ENCODE measurements at regions not wholly inside any gene's neighbourhood (a gene's known extent, or its start where the extent isn't known, plus 50 kb on each side); places are given as distances from the start of the nearest gene placed in this dataset.

DNA sequence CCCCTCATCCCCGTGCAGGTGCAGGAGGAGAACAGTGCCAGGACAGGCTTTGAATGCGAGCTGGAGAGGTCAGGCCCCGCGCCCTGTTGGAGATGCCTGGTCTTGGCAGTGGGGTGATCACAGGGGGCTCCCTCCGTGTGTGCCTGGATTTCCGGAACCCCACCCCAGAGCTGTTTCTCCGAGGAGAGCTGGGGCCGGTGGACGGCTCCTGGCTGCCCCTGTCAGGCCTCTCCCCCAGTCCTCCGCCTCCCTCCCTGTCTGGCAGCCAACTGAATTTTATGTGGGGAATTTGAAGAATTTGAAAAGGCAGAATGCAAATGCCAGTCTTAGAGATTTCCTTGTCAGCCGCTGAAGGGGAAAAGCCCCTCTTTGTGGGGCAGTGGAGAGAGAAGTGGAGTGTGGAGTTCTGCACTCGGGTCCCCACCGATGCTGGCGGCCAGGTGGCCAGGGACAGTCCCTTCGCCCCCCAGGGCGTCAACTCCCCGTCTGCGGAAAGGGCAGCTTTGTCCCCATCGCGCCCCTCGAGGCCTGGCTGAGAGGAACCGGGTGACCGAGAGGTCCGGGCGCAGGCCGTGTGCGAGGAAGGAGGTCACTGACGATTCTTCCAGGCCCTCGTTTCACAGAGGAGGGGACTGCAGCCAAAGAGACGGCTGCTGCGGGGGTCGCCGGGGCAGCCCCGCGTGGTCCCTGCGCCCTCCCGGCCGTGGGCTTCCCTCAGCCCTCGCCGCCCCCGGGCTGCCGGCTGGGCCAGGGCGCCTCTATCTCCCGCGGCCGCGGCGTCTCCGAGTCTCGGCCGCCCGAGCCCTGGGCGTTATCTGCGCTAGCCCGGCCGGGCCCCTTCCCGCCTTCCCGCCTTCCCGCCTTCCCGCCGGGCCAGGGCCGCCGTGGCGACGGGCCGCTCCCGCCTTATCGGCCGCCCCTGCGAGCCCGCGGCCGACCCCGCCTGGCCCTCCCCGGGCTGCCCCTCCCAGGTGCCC lies 56.0 kb upstream of the LCTL start:
- TF ChIP-seq CTCF (IDR thresholded peaks at IDR 0.05; ENCODE audit: borderline replicate concordance): no peak
- Histone ChIP-seq H3K9me3 (replicated peaks) (no peaks in the 10 kb centered on the region), H3K27me3 (ENCODE audit: low read depth) (peaks cover 5% of the 10 kb centered on the region), H3K27ac (replicated peaks) (peak overlapping the region; percentile 85), H3K4me1 (peaks cover 44% of the 10 kb centered on the region), H3K36me3 (no peaks in the 10 kb centered on the region), H3K4me3 (peak overlapping the region; percentile 59)
- intact Hi-C loops (cut with micrococcal nuclease): no loop called here
- no peak for DNase-seq

DNA sequence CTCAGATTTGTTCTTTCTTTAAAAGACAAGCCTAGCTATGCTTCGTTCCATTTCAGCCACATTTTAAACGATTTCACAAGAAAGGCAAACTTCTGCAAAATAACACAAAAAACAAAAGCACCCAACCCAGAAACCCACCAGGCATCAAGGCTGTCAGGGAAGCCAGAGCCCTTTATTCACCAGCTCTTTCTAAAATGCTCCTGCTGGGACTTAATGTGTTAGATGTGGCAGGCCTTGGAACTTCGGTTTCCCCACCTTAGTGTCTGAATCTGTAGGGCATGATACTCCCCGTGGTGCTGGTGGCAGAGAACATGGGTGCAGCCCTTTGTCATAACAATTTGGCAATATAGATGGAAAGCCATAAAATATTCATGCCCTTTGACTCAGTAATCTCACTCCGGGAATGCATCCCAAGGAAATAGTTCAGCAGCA lies 56.8 kb upstream of the LCTL start:
- Histone ChIP-seq H3K36me3 (no peaks in the 10 kb centered on the region), H3K9me3 (replicated peaks) (no peaks in the 10 kb centered on the region), H3K4me1 (peaks cover 44% of the 10 kb centered on the region), H3K4me3 (peak overlapping the region; percentile 59), H3K27ac (replicated peaks) (peak overlapping the region; percentile 85), H3K27me3 (ENCODE audit: low read depth) (peaks cover 5% of the 10 kb centered on the region)
- no peak for TF ChIP-seq CTCF (IDR thresholded peaks at IDR 0.05; ENCODE audit: borderline replicate concordance)
- intact Hi-C loops (cut with micrococcal nuclease): no loop called here
- no peak for DNase-seq

DNA sequence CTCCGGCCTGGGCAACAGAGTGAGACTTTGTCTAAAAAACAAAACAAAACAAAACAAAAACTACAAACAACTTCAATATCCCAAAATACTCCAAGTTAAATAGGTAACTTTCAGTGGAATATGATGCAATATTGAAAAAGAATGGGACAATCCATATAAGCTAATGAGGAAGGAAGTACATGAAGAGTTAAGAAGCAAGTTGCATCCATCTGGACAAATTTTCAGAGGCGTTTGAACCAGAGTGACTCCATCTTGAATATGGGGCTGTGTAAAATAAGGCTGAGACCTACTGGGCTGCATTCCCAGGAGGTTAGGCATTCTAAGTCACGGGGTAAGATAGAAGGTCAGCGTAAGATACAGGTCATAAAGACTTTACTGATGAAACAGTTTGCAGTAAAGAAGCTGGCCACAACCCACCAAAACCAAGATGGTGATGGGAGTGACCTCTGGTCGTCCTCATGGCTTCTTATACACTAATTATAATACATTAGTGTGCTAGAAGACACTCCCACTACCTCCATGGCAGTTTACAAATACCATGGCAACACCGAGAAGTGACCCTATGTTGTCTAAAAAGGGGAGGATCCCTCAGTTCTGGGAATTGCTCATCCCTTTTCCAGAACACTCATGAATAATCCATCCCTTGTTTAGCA lies 58.1 kb upstream of the LCTL start:
- H3K27me3 ChIP-seq (ENCODE audit: low read depth): peaks cover 5% of the 10 kb centered on the region
- TF ChIP-seq CTCF (IDR thresholded peaks at IDR 0.05; ENCODE audit: borderline replicate concordance): no peak
- peaks cover 31% of the 10 kb centered on the region for H3K4me1 ChIP-seq
- H3K4me3 ChIP-seq: no peak overlapping the region
- intact Hi-C loops (cut with micrococcal nuclease): no loop called here
- no peaks in the 10 kb centered on the region for H3K9me3 ChIP-seq (replicated peaks)
- no peak overlapping the region for H3K27ac ChIP-seq (replicated peaks)
- H3K36me3 ChIP-seq: no peaks in the 10 kb centered on the region
- DNase-seq: no peak

GRCh38 chr15:66625531-66625930 lies 59.7 kb upstream of the LCTL start:
- intact Hi-C loops (cut with micrococcal nuclease): no loop called here
- no peak for TF ChIP-seq CTCF (IDR thresholded peaks at IDR 0.05; ENCODE audit: borderline replicate concordance)
- DNase-seq: no peak
- Histone ChIP-seq H3K27ac (replicated peaks) (no peak overlapping the region), H3K4me3 (no peak overlapping the region), H3K9me3 (replicated peaks) (no peaks in the 10 kb centered on the region), H3K27me3 (ENCODE audit: low read depth) (peaks cover 5% of the 10 kb centered on the region), H3K36me3 (no peaks in the 10 kb centered on the region), H3K4me1 (peaks cover 31% of the 10 kb centered on the region)

DNA sequence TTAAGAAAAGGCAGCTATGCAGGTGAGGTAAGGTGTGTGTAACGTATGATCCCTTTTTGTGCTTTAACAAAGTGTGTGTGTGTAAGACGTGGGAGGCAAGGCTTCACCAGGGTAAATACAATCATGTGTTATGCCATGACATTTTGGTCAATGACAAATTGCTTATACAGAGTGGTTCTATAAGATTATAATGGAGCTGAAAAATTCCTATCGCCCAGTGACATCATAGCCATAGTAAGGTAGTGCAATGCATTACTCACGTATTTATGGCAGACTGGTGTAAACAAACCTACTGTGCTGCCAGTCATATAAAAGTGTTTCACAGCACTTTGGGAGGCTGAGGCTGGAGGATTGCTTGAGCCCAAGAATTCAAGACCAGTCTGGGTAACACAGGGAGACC lies 60.2 kb upstream of the LCTL start:
- intact Hi-C loops (cut with micrococcal nuclease): no loop called here
- H3K4me3 ChIP-seq: no peak overlapping the region
- H3K4me1 ChIP-seq: peaks cover 31% of the 10 kb centered on the region
- no peaks in the 10 kb centered on the region for H3K36me3 ChIP-seq
- TF ChIP-seq CTCF (IDR thresholded peaks at IDR 0.05; ENCODE audit: borderline replicate concordance): no peak
- no peaks in the 10 kb centered on the region for H3K9me3 ChIP-seq (replicated peaks)
- DNase-seq: no peak
- H3K27me3 ChIP-seq (ENCODE audit: low read depth): peaks cover 5% of the 10 kb centered on the region
- no peak overlapping the region for H3K27ac ChIP-seq (replicated peaks)
